GM23338 (cell line): ENCODE measurements at regions not wholly inside any gene's neighbourhood (a gene's known extent, or its start where the extent isn't known, plus 50 kb on each side); places are given as distances from the start of the nearest gene placed in this dataset.

Experiments
- ETS1 ChIP-seq: IDR thresholded peaks from 2 replicates; pipeline ENCODE4 v1.6.1; 2016; ENCODE audit warnings: antibody characterized with exemption
- EZH2 ChIP-seq: fragments of 200-600 bp; sonication (generic); IDR thresholded peaks from one replicate; pipeline ENCODE4 v1.8.0; 2017; ENCODE audit warnings: antibody characterized with exemption, mild to moderate bottlenecking, low read depth; ENCODE audit not compliant: unreplicated experiment
- EZH2phosphoT487 ChIP-seq: fragments of 200-600 bp; sonication (generic); IDR thresholded peaks from one replicate; pipeline ENCODE4 v1.8.1; 2018; ENCODE audit warnings: antibody characterized with exemption; ENCODE audit not compliant: unreplicated experiment
- JUNB ChIP-seq: IDR thresholded peaks from one replicate; pipeline ENCODE4 v1.6.1; 2016; ENCODE audit warnings: antibody characterized with exemption; ENCODE audit not compliant: unreplicated experiment
- POLR2AphosphoS5 ChIP-seq: IDR thresholded peaks from 2 replicates; pipeline ENCODE4 v1.6.1; 2016; ENCODE audit warnings: antibody characterized with exemption, low read depth
- TF ChIP-seq, protein P1 (sequence below), 2 experiments: fragments of 200-600 bp in 1 of 2; sonication (generic) in 1 of 2; conservative IDR thresholded peaks; 2 replicates each; pipeline versions ENCODE4 v1.5.1 to v1.6.1; 2016 to 2017; ENCODE audit warnings: antibody characterized with exemption in 2 of 2, low read depth in 2 of 2, mild to moderate bottlenecking in 2 of 2, moderate library complexity in 1 of 2
- TF ChIP-seq, protein P2 (sequence below): IDR thresholded peaks from one replicate; pipeline ENCODE4 v1.6.1; 2018; ENCODE audit warnings: antibody characterized with exemption; ENCODE audit not compliant: unreplicated experiment

GRCh38 chr11:31932879-31933278 is 121.8 kb upstream of the PAX6 start:
- TF ChIP-seq, protein P1, sequence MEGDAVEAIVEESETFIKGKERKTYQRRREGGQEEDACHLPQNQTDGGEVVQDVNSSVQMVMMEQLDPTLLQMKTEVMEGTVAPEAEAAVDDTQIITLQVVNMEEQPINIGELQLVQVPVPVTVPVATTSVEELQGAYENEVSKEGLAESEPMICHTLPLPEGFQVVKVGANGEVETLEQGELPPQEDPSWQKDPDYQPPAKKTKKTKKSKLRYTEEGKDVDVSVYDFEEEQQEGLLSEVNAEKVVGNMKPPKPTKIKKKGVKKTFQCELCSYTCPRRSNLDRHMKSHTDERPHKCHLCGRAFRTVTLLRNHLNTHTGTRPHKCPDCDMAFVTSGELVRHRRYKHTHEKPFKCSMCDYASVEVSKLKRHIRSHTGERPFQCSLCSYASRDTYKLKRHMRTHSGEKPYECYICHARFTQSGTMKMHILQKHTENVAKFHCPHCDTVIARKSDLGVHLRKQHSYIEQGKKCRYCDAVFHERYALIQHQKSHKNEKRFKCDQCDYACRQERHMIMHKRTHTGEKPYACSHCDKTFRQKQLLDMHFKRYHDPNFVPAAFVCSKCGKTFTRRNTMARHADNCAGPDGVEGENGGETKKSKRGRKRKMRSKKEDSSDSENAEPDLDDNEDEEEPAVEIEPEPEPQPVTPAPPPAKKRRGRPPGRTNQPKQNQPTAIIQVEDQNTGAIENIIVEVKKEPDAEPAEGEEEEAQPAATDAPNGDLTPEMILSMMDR (conservative IDR thresholded peaks at IDR 0.05; ENCODE audit: low read depth in 2 of 2): no peak
- no peak for TF ChIP-seq EZH2
- TF ChIP-seq, protein P2, sequence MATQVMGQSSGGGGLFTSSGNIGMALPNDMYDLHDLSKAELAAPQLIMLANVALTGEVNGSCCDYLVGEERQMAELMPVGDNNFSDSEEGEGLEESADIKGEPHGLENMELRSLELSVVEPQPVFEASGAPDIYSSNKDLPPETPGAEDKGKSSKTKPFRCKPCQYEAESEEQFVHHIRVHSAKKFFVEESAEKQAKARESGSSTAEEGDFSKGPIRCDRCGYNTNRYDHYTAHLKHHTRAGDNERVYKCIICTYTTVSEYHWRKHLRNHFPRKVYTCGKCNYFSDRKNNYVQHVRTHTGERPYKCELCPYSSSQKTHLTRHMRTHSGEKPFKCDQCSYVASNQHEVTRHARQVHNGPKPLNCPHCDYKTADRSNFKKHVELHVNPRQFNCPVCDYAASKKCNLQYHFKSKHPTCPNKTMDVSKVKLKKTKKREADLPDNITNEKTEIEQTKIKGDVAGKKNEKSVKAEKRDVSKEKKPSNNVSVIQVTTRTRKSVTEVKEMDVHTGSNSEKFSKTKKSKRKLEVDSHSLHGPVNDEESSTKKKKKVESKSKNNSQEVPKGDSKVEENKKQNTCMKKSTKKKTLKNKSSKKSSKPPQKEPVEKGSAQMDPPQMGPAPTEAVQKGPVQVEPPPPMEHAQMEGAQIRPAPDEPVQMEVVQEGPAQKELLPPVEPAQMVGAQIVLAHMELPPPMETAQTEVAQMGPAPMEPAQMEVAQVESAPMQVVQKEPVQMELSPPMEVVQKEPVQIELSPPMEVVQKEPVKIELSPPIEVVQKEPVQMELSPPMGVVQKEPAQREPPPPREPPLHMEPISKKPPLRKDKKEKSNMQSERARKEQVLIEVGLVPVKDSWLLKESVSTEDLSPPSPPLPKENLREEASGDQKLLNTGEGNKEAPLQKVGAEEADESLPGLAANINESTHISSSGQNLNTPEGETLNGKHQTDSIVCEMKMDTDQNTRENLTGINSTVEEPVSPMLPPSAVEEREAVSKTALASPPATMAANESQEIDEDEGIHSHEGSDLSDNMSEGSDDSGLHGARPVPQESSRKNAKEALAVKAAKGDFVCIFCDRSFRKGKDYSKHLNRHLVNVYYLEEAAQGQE: no peak
- no peak for TF ChIP-seq POLR2AphosphoS5
- TF ChIP-seq JUNB: no peak
- no peak for TF ChIP-seq ETS1
- TF ChIP-seq EZH2phosphoT487: no peak
